ENCODE measurements at regions not wholly inside any gene's neighbourhood (a gene's known extent, or its start where the extent isn't known, plus 50 kb on each side); places are given as distances from the start of the nearest gene placed in this dataset.

DNA sequence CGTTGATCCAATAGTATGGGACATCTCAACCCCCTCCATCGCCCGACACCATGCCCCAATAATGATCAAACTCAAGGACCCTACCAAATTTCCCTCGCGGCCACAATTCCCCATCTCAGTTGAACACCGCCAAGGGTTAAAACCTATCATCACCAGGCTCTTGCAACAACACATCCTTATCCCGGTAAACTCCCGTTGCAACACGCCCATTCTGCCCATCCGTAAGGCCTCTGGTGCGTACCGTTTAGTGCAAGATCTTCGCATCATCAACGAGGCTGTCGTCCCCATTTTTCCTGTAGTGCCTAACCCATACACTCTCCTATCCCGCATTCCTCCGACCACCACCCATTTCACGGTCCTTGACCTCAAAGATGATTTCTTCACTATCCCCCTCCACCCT lies 960.5 kb downstream of the RPA4 start:
- Histone ChIP-seq H3K27ac (no peak overlapping the region), H3K36me3 (no peaks in the 10 kb centered on the region), H3K4me3 (no peak overlapping the region), H3K27me3 (no peaks in the 10 kb centered on the region), H3K4me1 (no peaks in the 10 kb centered on the region), H3K9me3 (no peaks in the 10 kb centered on the region)
- 97% methylated on average over 18 of the region's 18 CpGs for WGBS
- TF ChIP-seq POLR2AphosphoS5 (IDR thresholded peaks at IDR 0.05): no peak
- TF ChIP-seq EP300 (IDR thresholded peaks at IDR 0.05): no peak
- no peak for TF ChIP-seq POLR2A (IDR thresholded peaks at IDR 0.05)
- TF ChIP-seq, protein P1, sequence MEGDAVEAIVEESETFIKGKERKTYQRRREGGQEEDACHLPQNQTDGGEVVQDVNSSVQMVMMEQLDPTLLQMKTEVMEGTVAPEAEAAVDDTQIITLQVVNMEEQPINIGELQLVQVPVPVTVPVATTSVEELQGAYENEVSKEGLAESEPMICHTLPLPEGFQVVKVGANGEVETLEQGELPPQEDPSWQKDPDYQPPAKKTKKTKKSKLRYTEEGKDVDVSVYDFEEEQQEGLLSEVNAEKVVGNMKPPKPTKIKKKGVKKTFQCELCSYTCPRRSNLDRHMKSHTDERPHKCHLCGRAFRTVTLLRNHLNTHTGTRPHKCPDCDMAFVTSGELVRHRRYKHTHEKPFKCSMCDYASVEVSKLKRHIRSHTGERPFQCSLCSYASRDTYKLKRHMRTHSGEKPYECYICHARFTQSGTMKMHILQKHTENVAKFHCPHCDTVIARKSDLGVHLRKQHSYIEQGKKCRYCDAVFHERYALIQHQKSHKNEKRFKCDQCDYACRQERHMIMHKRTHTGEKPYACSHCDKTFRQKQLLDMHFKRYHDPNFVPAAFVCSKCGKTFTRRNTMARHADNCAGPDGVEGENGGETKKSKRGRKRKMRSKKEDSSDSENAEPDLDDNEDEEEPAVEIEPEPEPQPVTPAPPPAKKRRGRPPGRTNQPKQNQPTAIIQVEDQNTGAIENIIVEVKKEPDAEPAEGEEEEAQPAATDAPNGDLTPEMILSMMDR (IDR thresholded peaks at IDR 0.05): no peak
- no peak for DNase-seq (ENCODE audit: low spot score in 2 of 2)

DNA sequence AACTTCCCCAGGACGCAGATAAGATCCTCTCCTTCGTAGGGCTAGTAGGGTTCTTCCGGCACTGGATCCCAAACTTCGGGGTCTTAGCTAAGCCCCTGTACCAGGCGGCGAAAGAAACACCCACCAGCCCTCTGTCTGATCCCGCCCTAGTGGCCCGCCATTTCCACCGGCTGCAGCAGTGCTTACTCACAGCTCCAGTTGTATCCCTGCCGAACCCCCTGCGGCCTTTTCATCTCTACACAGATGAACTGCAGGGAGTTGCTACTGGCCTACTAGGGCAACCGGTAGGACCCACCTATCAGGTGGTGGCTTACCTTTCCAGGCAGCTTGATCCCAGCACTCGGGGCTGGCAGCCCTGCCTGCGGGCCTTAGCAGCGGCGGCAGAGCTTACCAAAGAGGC lies 961.2 kb downstream of the RPA4 start:
- H3K36me3 ChIP-seq: no peaks in the 10 kb centered on the region
- no peak overlapping the region for H3K27ac ChIP-seq
- TF ChIP-seq POLR2AphosphoS5 (IDR thresholded peaks at IDR 0.05) (no peak), EP300 (IDR thresholded peaks at IDR 0.05) (no peak), POLR2A (IDR thresholded peaks at IDR 0.05) (no peak)
- TF ChIP-seq, protein P1 (IDR thresholded peaks at IDR 0.05): no peak
- no peaks in the 10 kb centered on the region for H3K9me3 ChIP-seq
- H3K27me3 ChIP-seq: no peaks in the 10 kb centered on the region
- DNase-seq (ENCODE audit: low spot score in 2 of 2): peak in 1 of 2 donors; percentile 49
- no peak overlapping the region for H3K4me3 ChIP-seq
- no peaks in the 10 kb centered on the region for H3K4me1 ChIP-seq
- whole genome bisulfite sequencing: 97% methylated on average over 12 of the region's 16 CpGs

DNA sequence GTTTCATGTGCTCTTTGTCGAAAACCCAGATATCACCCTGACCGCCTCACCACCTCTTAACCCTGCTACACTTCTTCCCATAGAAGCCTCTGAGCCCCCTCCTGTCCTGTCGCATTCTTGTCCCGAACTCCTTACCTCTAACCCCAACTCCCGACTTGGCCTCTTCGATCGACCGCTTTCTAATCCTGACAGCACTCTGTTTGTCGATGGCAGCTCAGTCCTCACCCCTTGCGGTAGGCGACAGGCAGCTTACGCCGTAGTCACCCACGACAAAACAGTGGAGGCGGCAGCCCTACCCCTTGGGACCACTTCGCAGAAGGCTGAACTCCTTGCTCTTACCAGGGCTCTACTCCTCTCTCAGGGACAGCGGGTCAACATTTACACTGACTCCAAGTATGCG lies 961.7 kb downstream of the RPA4 start:
- H3K27me3 ChIP-seq: no peaks in the 10 kb centered on the region
- no peaks in the 10 kb centered on the region for H3K9me3 ChIP-seq
- TF ChIP-seq POLR2A (IDR thresholded peaks at IDR 0.05) (no peak), POLR2AphosphoS5 (IDR thresholded peaks at IDR 0.05) (no peak), EP300 (IDR thresholded peaks at IDR 0.05) (no peak)
- TF ChIP-seq, protein P1 (IDR thresholded peaks at IDR 0.05): no peak
- no peak for DNase-seq (ENCODE audit: low spot score in 2 of 2)
- no peak overlapping the region for H3K27ac ChIP-seq
- H3K4me3 ChIP-seq: no peak overlapping the region
- H3K4me1 ChIP-seq: no peaks in the 10 kb centered on the region
- no peaks in the 10 kb centered on the region for H3K36me3 ChIP-seq
- WGBS: 98% methylated on average over 18 of the region's 18 CpGs

DNA sequence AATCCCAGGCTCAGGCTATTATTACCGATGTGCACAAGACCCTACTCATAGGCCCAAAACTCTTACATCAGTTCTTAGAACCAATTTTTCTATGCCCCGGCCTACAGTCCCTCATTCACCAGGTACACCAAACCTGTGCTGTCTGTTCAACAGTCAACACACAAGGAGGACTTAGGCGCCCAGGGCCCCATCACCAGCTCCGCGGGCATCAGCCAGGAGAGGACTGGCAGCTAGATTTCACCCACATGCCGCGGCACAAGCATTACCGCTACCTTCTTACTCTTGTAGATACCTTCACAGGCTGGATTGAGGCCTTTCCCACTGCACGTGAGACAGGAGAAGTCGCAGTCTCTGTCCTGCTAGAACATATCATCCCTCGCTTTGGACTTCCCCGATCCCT lies 962.5 kb downstream of the RPA4 start:
- TF ChIP-seq EP300 (IDR thresholded peaks at IDR 0.05) (no peak), POLR2AphosphoS5 (IDR thresholded peaks at IDR 0.05) (no peak), POLR2A (IDR thresholded peaks at IDR 0.05) (no peak)
- TF ChIP-seq, protein P1 (IDR thresholded peaks at IDR 0.05): no peak
- Histone ChIP-seq H3K9me3 (no peaks in the 10 kb centered on the region), H3K27ac (no peak overlapping the region), H3K36me3 (no peaks in the 10 kb centered on the region), H3K4me3 (no peak overlapping the region), H3K27me3 (no peaks in the 10 kb centered on the region), H3K4me1 (no peaks in the 10 kb centered on the region)
- DNase-seq (ENCODE audit: low spot score in 2 of 2): no peak
- WGBS: 99% methylated on average over 12 of the region's 12 CpGs

DNA sequence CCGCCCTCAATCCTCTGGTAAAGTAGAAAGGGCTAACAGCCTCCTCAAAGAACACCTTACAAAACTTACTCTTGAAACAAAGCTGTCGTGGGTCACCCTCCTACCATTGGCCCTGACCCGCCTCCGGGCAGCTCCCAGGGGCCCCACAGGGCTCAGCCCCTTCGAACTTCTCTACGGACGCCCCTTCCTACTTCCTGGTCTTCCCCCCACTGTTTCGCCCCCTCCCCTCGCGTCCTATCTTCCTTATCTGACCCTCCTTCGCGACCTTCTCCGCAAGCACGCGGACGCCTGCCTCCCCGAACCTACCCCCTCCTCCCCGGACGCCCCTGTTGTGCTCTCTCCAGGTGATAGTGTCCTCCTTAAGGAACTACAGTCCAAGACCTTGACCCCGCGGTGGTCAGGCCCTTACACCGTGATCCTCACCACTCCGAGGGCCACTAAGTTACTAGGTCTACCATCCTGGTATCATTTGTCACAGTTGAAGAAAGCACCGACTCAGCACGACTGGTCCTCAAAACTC lies 963.1 kb downstream of the RPA4 start:
- H3K27ac ChIP-seq: no peak overlapping the region
- 95% methylated on average over 25 of the region's 25 CpGs for WGBS
- H3K4me3 ChIP-seq: no peak overlapping the region
- no peaks in the 10 kb centered on the region for H3K4me1 ChIP-seq
- no peak for DNase-seq (ENCODE audit: low spot score in 2 of 2)
- TF ChIP-seq POLR2A (IDR thresholded peaks at IDR 0.05) (no peak), EP300 (IDR thresholded peaks at IDR 0.05) (no peak), POLR2AphosphoS5 (IDR thresholded peaks at IDR 0.05) (no peak)
- TF ChIP-seq, protein P1 (IDR thresholded peaks at IDR 0.05): no peak
- H3K27me3 ChIP-seq: no peaks in the 10 kb centered on the region
- no peaks in the 10 kb centered on the region for H3K9me3 ChIP-seq
- H3K36me3 ChIP-seq: no peaks in the 10 kb centered on the region

Measured in suprapubic skin (tissue), 4 donors.